ENCODE measurements at regions not wholly inside any gene's neighbourhood (a gene's known extent, or its start where the extent isn't known, plus 50 kb on each side); places are given as distances from the start of the nearest gene placed in this dataset.

GRCh38 chr6:163651426-163651825 lies 236.9 kb downstream of the QKI start:
- no peaks in the 10 kb centered on the region for H3K9me2 ChIP-seq (replicated peaks; ENCODE audit: low read depth, low read length)
- no peak overlapping the region for H2AFZ ChIP-seq (ENCODE audit: low read length)

GRCh38 chr6:163648868-163649267 lies 234.3 kb downstream of the QKI start:
- H3K4me1 ChIP-seq (ENCODE audit: insufficient read depth, low read length, poor library complexity, severe bottlenecking), result no peaks in the 10 kb centered on the region

More at GRCh38 chr6:163651426-163651825, 236.9 kb downstream of the QKI start:
- Histone ChIP-seq H3K4me3 (ENCODE audit: low read length, poor library complexity, severe bottlenecking) (no peak overlapping the region), H4K20me1 (ENCODE audit: insufficient read depth, low read length, poor library complexity, severe bottlenecking) (no peaks in the 10 kb centered on the region), H3K36me3 (ENCODE audit: insufficient read depth, low read length) (no peaks in the 10 kb centered on the region), H3K4me2 (ENCODE audit: low read depth, low read length, poor library complexity, severe bottlenecking) (no peak overlapping the region), H3K9ac (ENCODE audit: low read depth, low read length, poor library complexity, severe bottlenecking) (no peak overlapping the region), H3K79me2 (ENCODE audit: insufficient read depth, low read length) (no peaks in the 10 kb centered on the region), H3K9me3 (ENCODE audit: insufficient read depth, low read depth, low read length) (peaks cover 7% of the 10 kb centered on the region; the same call in 1 of the 2 replicates), H3K27me3 (ENCODE audit: insufficient read depth, low read length, poor library complexity, severe bottlenecking) (no peaks in the 10 kb centered on the region), H3F3A (ENCODE audit: low read depth) (no peaks in the 10 kb centered on the region), H3K4me1 (ENCODE audit: insufficient read depth, low read length, poor library complexity, severe bottlenecking) (no peaks in the 10 kb centered on the region)
- no peak for TF ChIP-seq EZH2phosphoT487 (IDR thresholded peaks at IDR 0.05; ENCODE audit: borderline replicate concordance)

GRCh38 chr6:163647624-163648023 lies 233.1 kb downstream of the QKI start:
- H3K9ac ChIP-seq (ENCODE audit: low read depth, low read length, poor library complexity, severe bottlenecking), result no peak overlapping the region
- no peaks in the 10 kb centered on the region for H3K4me1 ChIP-seq (ENCODE audit: insufficient read depth, low read length, poor library complexity, severe bottlenecking)
- TF ChIP-seq EZH2phosphoT487 (IDR thresholded peaks at IDR 0.05; ENCODE audit: borderline replicate concordance), result no peak
- TF ChIP-seq CTCF (conservative IDR thresholded peaks at IDR 0.05; ENCODE audit: low read length), result no peak
- H3K36me3 ChIP-seq (ENCODE audit: insufficient read depth, low read length), result no peaks in the 10 kb centered on the region
- no peaks in the 10 kb centered on the region for H4K20me1 ChIP-seq (ENCODE audit: insufficient read depth, low read length, poor library complexity, severe bottlenecking)
- no peak overlapping the region for H3K4me2 ChIP-seq (ENCODE audit: low read depth, low read length, poor library complexity, severe bottlenecking)
- no peak overlapping the region for H2AFZ ChIP-seq (ENCODE audit: low read length)
- H3K4me3 ChIP-seq (ENCODE audit: low read length, poor library complexity, severe bottlenecking), result no peak overlapping the region
- H3F3A ChIP-seq (ENCODE audit: low read depth), result no peaks in the 10 kb centered on the region
- no peaks in the 10 kb centered on the region for H3K27me3 ChIP-seq (ENCODE audit: insufficient read depth, low read length, poor library complexity, severe bottlenecking)
- no peaks in the 10 kb centered on the region for H3K79me2 ChIP-seq (ENCODE audit: insufficient read depth, low read length)
- H3K9me2 ChIP-seq (replicated peaks; ENCODE audit: low read depth, low read length), result no peaks in the 10 kb centered on the region
- peaks cover 7% of the 10 kb centered on the region; the same call in 1 of the 2 replicates for H3K9me3 ChIP-seq (ENCODE audit: insufficient read depth, low read depth, low read length)

More at GRCh38 chr6:163648868-163649267, 234.3 kb downstream of the QKI start:
- Histone ChIP-seq H3K4me3 (ENCODE audit: low read length, poor library complexity, severe bottlenecking) (no peak overlapping the region), H3K9ac (ENCODE audit: low read depth, low read length, poor library complexity, severe bottlenecking) (no peak overlapping the region), H2AFZ (ENCODE audit: low read length) (no peak overlapping the region), H3F3A (ENCODE audit: low read depth) (no peaks in the 10 kb centered on the region), H3K9me2 (replicated peaks; ENCODE audit: low read depth, low read length) (no peaks in the 10 kb centered on the region), H3K79me2 (ENCODE audit: insufficient read depth, low read length) (no peaks in the 10 kb centered on the region), H4K20me1 (ENCODE audit: insufficient read depth, low read length, poor library complexity, severe bottlenecking) (no peaks in the 10 kb centered on the region), H3K36me3 (ENCODE audit: insufficient read depth, low read length) (no peaks in the 10 kb centered on the region), H3K9me3 (ENCODE audit: insufficient read depth, low read depth, low read length) (peaks cover 7% of the 10 kb centered on the region; the same call in 1 of the 2 replicates), H3K27me3 (ENCODE audit: insufficient read depth, low read length, poor library complexity, severe bottlenecking) (no peaks in the 10 kb centered on the region), H3K4me2 (ENCODE audit: low read depth, low read length, poor library complexity, severe bottlenecking) (no peak overlapping the region)
- TF ChIP-seq EZH2phosphoT487 (IDR thresholded peaks at IDR 0.05; ENCODE audit: borderline replicate concordance) (no peak), CTCF (conservative IDR thresholded peaks at IDR 0.05; ENCODE audit: low read length) (no peak)

- Histone ChIP-seq H2AFZ (ENCODE audit: low read length) (no peak overlapping the region), H3K36me3 (ENCODE audit: insufficient read depth, low read length) (no peaks in the 10 kb centered on the region), H3F3A (ENCODE audit: low read depth) (no peaks in the 10 kb centered on the region), H3K4me2 (ENCODE audit: low read depth, low read length, poor library complexity, severe bottlenecking) (no peak overlapping the region), H3K79me2 (ENCODE audit: insufficient read depth, low read length) (no peaks in the 10 kb centered on the region), H3K4me1 (ENCODE audit: insufficient read depth, low read length, poor library complexity, severe bottlenecking) (no peaks in the 10 kb centered on the region), H3K9ac (ENCODE audit: low read depth, low read length, poor library complexity, severe bottlenecking) (no peak overlapping the region), H3K4me3 (ENCODE audit: low read length, poor library complexity, severe bottlenecking) (no peak overlapping the region), H4K20me1 (ENCODE audit: insufficient read depth, low read length, poor library complexity, severe bottlenecking) (no peaks in the 10 kb centered on the region), H3K9me3 (ENCODE audit: insufficient read depth, low read depth, low read length) (peaks cover 10% of the 10 kb centered on the region; the same call in 1 of the 2 replicates), H3K27me3 (ENCODE audit: insufficient read depth, low read length, poor library complexity, severe bottlenecking) (no peaks in the 10 kb centered on the region), H3K9me2 (replicated peaks; ENCODE audit: low read depth, low read length) (no peaks in the 10 kb centered on the region)
- TF ChIP-seq CTCF (conservative IDR thresholded peaks at IDR 0.05; ENCODE audit: low read length) (no peak), EZH2phosphoT487 (IDR thresholded peaks at IDR 0.05; ENCODE audit: borderline replicate concordance) (no peak)
These were observed 232.3 kb downstream of the QKI start for GRCh38 chr6:163646866-163647265.
